ENCODE measurements at regions not wholly inside any gene's neighbourhood (a gene's known extent, or its start where the extent isn't known, plus 50 kb on each side); places are given as distances from the start of the nearest gene placed in this dataset.

GRCh38 chr6:10320291-10320690 is 94.6 kb downstream of the TFAP2A start:
- TF ChIP-seq, protein P1, sequence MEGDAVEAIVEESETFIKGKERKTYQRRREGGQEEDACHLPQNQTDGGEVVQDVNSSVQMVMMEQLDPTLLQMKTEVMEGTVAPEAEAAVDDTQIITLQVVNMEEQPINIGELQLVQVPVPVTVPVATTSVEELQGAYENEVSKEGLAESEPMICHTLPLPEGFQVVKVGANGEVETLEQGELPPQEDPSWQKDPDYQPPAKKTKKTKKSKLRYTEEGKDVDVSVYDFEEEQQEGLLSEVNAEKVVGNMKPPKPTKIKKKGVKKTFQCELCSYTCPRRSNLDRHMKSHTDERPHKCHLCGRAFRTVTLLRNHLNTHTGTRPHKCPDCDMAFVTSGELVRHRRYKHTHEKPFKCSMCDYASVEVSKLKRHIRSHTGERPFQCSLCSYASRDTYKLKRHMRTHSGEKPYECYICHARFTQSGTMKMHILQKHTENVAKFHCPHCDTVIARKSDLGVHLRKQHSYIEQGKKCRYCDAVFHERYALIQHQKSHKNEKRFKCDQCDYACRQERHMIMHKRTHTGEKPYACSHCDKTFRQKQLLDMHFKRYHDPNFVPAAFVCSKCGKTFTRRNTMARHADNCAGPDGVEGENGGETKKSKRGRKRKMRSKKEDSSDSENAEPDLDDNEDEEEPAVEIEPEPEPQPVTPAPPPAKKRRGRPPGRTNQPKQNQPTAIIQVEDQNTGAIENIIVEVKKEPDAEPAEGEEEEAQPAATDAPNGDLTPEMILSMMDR (IDR thresholded peaks at IDR 0.05; ENCODE audit: low read depth, low read length, missing input control): no peak
- TF ChIP-seq HNF4A (conservative IDR thresholded peaks at IDR 0.05) (no peak), HNF4G (IDR thresholded peaks at IDR 0.05) (no peak), TAF1 (conservative IDR thresholded peaks at IDR 0.05) (no peak), JUND (IDR thresholded peaks at IDR 0.05) (no peak), FOXA1 (IDR thresholded peaks at IDR 0.05) (no peak), YY1 (IDR thresholded peaks at IDR 0.05) (no peak)

All from liver (tissue), 3 donors.